ENCODE measurements at regions not wholly inside any gene's neighbourhood (a gene's known extent, or its start where the extent isn't known, plus 50 kb on each side); places are given as distances from the start of the nearest gene placed in this dataset.

GRCh38 chr21:23900727-23901126, 1706.6 kb downstream of the MRPL39 start:
- TF ChIP-seq EZH2 (IDR thresholded peaks at IDR 0.05; ENCODE audit: insufficient read depth, poor library complexity, severe bottlenecking) (no peak), EZH2phosphoT487 (IDR thresholded peaks at IDR 0.05; ENCODE audit: insufficient read depth, low read depth) (no peak)

Measured in GM23248 (cell line).